HCT116 (cell line): ENCODE measurements at regions not wholly inside any gene's neighbourhood (a gene's known extent, or its start where the extent isn't known, plus 50 kb on each side); places are given as distances from the start of the nearest gene placed in this dataset.

Experiments
- ATAC-seq: fragments of 200-7000 bp; cut with Tn5 transposase; 2 replicates; pipeline ENCODE4 v1.9.1; 2020; ENCODE audit warnings: mild to moderate bottlenecking, moderate library complexity
- BruUV-seq: library from RNA; stranded (reverse); fragments of 400-500 nt; replicated peaks from 2 replicates; lab custom pipeline; 2021; lab: Mats Ljungman, UMichigan
- CTCF ChIA-PET: fragments of 300-600 bp; sonication (Branson Sonifier 250); formaldehyde crosslinking; loops from one replicate; lab custom pipeline; 2021; ENCODE audit warnings: antibody characterized with exemption; lab: Charles Lee
- POLR2A ChIA-PET: fragments of 300-600, 350-600 bp; sonication (Branson Sonifier 250); formaldehyde crosslinking; loops from one replicate; lab custom pipeline; 2021; ENCODE audit warnings: antibody characterized with exemption; lab: Charles Lee
- RAD21 ChIA-PET, 2 experiments: fragments of 300-600 bp; sonication (Branson Sonifier 250); formaldehyde crosslinking; loops; one replicate each; lab custom pipeline; 2023; ENCODE audit warnings: low total read pairs in 2 of 2; ENCODE audit not compliant: uncharacterized antibody in 2 of 2, unreplicated experiment in 2 of 2, low non-redundant PET in 1 of 2; lab: Charles Lee
- DNase-seq: peaks from one replicate; pipeline ENCODE4 v3.0.0-alpha.2; 2010; ENCODE audit warnings: low read depth, low spot score
- H2AFZ ChIP-seq: fragments of 200-600 bp; shearing (Covaris generic), sonication (generic); 2 replicates; pipeline ENCODE4 v1.6.1; 2017; ENCODE audit warnings: low read depth, mixed run types, mixed read lengths, antibody characterized with exemption, low read length; ENCODE audit not compliant: poor library complexity, severe bottlenecking
- H3K27ac ChIP-seq: 2 replicates; pipeline ENCODE4 v1.5.1; 2012; ENCODE audit warnings: low read depth, low read length
- H3K27me3 ChIP-seq: fragments of 200-600 bp; sonication (generic); 2 replicates; pipeline ENCODE4 v1.6.1; 2016; ENCODE audit warnings: mixed run types, low read length, mixed read lengths; ENCODE audit not compliant: insufficient read depth
- H3K36me3 ChIP-seq, 2 experiments: fragments of 200-500 bp in 1 of 2; fragments of 200-600 bp in 1 of 2; sonication (Bioruptor generic) in 1 of 2; sonication (generic) in 1 of 2; 2 replicates each; pipeline versions ENCODE4 v1.5.1 to v1.6.1; 2014 to 2016; ENCODE audit warnings: low read length in 2 of 2, inconsistent platforms in 1 of 2, mixed read lengths in 1 of 2, mixed run types in 1 of 2; ENCODE audit not compliant: insufficient read depth in 2 of 2, control insufficient read depth in 1 of 2
- H3K4me1 ChIP-seq, 2 experiments: fragments of 200-600 bp in 1 of 2; sonication (generic) in 1 of 2; 2 replicates each; pipeline versions ENCODE4 v1.5.1 to v1.6.1; 2012 to 2017; ENCODE audit warnings: low read length in 2 of 2, inconsistent platforms in 1 of 2, mild to moderate bottlenecking in 1 of 2, mixed read lengths in 1 of 2, mixed run types in 1 of 2, moderate library complexity in 1 of 2; ENCODE audit not compliant: insufficient read depth in 2 of 2, control insufficient read depth in 1 of 2
- H3K4me2 ChIP-seq: fragments of 200-600 bp; sonication (generic); 2 replicates; pipeline ENCODE4 v1.6.1; 2017; ENCODE audit warnings: mixed run types, low read length, mixed read lengths
- H3K4me3 ChIP-seq, 2 experiments: fragments of 200-600 bp in 1 of 2; sonication (generic) in 1 of 2; replicated peaks in 1 of 2; 2 replicates each; pipeline ENCODE4 v1.5.1; 2011 to 2016; ENCODE audit warnings: low read length in 2 of 2, control low read depth in 1 of 2, low read depth in 1 of 2, mild to moderate bottlenecking in 1 of 2, mixed read lengths in 1 of 2, mixed run types in 1 of 2
- H3K79me2 ChIP-seq: fragments of 200-600 bp; sonication (generic); 2 replicates; pipeline ENCODE4 v1.6.1; 2017; ENCODE audit warnings: mild to moderate bottlenecking, mixed run types, low read length, moderate library complexity, mixed read lengths; ENCODE audit not compliant: insufficient read depth
- H3K9ac ChIP-seq: fragments of 200-600 bp; sonication (generic); 2 replicates; pipeline ENCODE4 v1.6.1; 2016; ENCODE audit warnings: low read length, mixed read lengths
- H3K9me2 ChIP-seq: fragments of 200-600 bp; sonication (generic), shearing (Covaris generic); 2 replicates; pipeline ENCODE4 v1.6.1; 2017; ENCODE audit warnings: mixed run types, mild to moderate bottlenecking, moderate library complexity; ENCODE audit not compliant: insufficient read depth
- H3K9me3 ChIP-seq, 2 experiments: fragments of 200-500 bp in 1 of 2; fragments of 200-600 bp in 1 of 2; sonication (Bioruptor generic) in 1 of 2; sonication (generic) in 1 of 2; 2 replicates each; pipeline ENCODE4 v1.6.1; 2014 to 2017; ENCODE audit warnings: low read length in 2 of 2, mixed read lengths in 2 of 2, inconsistent platforms in 1 of 2, low read depth in 1 of 2, mild to moderate bottlenecking in 1 of 2, mixed run types in 1 of 2, moderate library complexity in 1 of 2; ENCODE audit not compliant: control insufficient read depth in 1 of 2, insufficient read depth in 1 of 2
- H4K20me1 ChIP-seq: fragments of 200-600 bp; sonication (generic), shearing (Covaris generic); 2 replicates; pipeline ENCODE4 v1.6.1; 2017; ENCODE audit warnings: mixed run types, mild to moderate bottlenecking, moderate library complexity; ENCODE audit not compliant: insufficient read depth
- CEBPB ChIP-seq: IDR thresholded peaks from 2 replicates; pipeline ENCODE4 v1.6.1; 2012; ENCODE audit warnings: low read depth
- EGR1 ChIP-seq: IDR thresholded peaks from 2 replicates; pipeline ENCODE4 v1.6.1; 2012; ENCODE audit warnings: low read depth
- ELF1 ChIP-seq: IDR thresholded peaks from 2 replicates; pipeline ENCODE4 v1.6.1; 2012; ENCODE audit warnings: low read depth, borderline replicate concordance
- EZH2 ChIP-seq: fragments of 200-600 bp; sonication (generic); IDR thresholded peaks from 2 replicates; pipeline ENCODE4 v1.6.1; 2017; ENCODE audit warnings: antibody characterized with exemption, mixed run types
- POLR2A ChIP-seq: IDR thresholded peaks from 2 replicates; pipeline ENCODE4 v1.7.0; 2011; ENCODE audit warnings: borderline replicate concordance; ENCODE audit not compliant: insufficient read depth, insufficient read length; ENCODE audit errors: extremely low read depth
- RAD21 ChIP-seq: IDR thresholded peaks from 2 replicates; pipeline ENCODE4 v1.6.1; 2012; ENCODE audit warnings: low read depth, mild to moderate bottlenecking
- SP1 ChIP-seq: IDR thresholded peaks from 2 replicates; pipeline ENCODE4 v1.6.1; 2012; ENCODE audit warnings: low read depth
- ZNF274 ChIP-seq: fragments of 200-500 bp; sonication (Bioruptor generic); IDR thresholded peaks from 2 replicates; pipeline ENCODE4 v1.6.1; 2014; ENCODE audit warnings: mild to moderate bottlenecking, low read depth, low read length, inconsistent platforms
- intact Hi-C: fragments of 100-400 bp; cut with micrococcal nuclease; formaldehyde crosslinking; loops from 2 replicates; pipeline ENCODE4 v1.10.0; 2022
- TF ChIP-seq, protein P1 (sequence below), 3 experiments: fragments of 200-600 bp in 1 of 3; sonication (generic) in 1 of 3; IDR thresholded peaks in 2 of 3; conservative IDR thresholded peaks in 1 of 3; 2 replicates each; pipeline ENCODE4 v1.5.1; 2012 to 2017; ENCODE audit warnings: low read depth in 2 of 3, low read length in 2 of 3, antibody characterized with exemption in 1 of 3, borderline replicate concordance in 1 of 3, control low read depth in 1 of 3, mild to moderate bottlenecking in 1 of 3, mixed read lengths in 1 of 3, mixed run types in 1 of 3, moderate library complexity in 1 of 3; ENCODE audit not compliant: insufficient read depth in 1 of 3
- TF ChIP-seq, protein P2 (sequence below): IDR thresholded peaks from 2 replicates; pipeline ENCODE4 v1.6.1; 2012
- TF ChIP-seq, protein P3 (sequence below): IDR thresholded peaks from 2 replicates; pipeline ENCODE4 v1.6.1; 2011; ENCODE audit warnings: mild to moderate bottlenecking, low read length, moderate library complexity; ENCODE audit not compliant: insufficient replicate concordance; ENCODE audit errors: extremely low read depth

DNA sequence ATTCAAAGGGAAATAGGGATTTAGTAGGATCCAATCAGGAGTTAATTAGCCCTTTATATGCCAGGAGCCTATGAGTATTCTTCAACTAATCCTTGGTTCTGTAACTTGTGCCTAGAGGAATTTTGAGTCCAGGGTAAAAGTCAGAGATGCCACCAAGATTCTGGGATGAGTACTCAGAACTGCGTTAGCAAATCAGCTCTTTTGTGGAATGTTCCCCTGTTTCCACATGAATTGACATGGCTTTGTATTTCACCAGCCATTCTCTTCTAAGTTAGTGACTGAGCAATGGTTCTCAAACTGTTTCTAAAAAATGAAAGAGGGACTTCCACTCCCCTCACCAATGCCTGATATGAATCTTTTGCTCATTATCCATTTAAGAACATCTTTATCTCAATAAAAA is 508.7 kb downstream of the SOX2 start:
- ChIA-PET POLR2A (no interaction called here), RAD21 (no interaction called here), CTCF (no interaction called here)
- Histone ChIP-seq H3K4me3 (no peak overlapping the region), H3K9ac (no peak overlapping the region), H3K27ac (no peak overlapping the region), H3K4me1 (no peaks in the 10 kb centered on the region), H3K9me3 (no peaks in the 10 kb centered on the region), H3K4me2 (no peak overlapping the region), H2AFZ (no peak overlapping the region), H4K20me1 (no peaks in the 10 kb centered on the region), H3K27me3 (no peaks in the 10 kb centered on the region), H3K79me2 (no peaks in the 10 kb centered on the region), H3K36me3 (no peaks in the 10 kb centered on the region), H3K9me2 (no peaks in the 10 kb centered on the region)
- intact Hi-C loops: no loop called here
- ATAC-seq (no peak), DNase-seq (no peak)
- no TSS peak for BruUV-seq
- TF ChIP-seq ZNF274 (no peak), ELF1 (no peak)

DNA sequence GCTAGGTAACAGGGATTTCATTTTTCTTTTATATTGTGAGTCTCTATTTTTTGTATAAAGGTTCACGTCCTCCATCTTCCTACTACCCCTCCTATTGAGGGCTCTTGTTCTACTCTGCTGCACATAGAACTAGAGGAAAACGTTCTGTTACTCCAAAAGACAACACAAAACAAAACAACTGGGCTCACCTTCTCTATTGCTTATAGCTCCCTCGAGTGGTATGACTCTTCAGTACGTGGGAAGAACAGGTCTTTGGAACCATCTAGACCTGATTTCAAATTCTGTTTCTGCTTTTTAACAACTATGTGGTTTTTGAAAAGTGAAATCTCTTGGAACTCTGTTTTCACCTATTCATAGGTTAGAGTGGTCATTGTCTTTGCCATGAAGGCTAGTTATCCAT is 515.3 kb downstream of the SOX2 start:
- H3K4me3 ChIP-seq: no peak overlapping the region
- no peak overlapping the region for H3K27ac ChIP-seq
- ChIA-PET POLR2A (no interaction called here), CTCF (interaction anchor here (1.3 kb wide), 2 partner anchors 12 to 520 kb away, joined by 3 to 4 read pairs; no protein-coding TSS in a partner anchor), RAD21 (interaction anchor here in 1 of 2 experiments (1.0 kb wide), 1 partner anchor 278 kb away, joined by 3 read pairs; no protein-coding TSS in a partner anchor)
- BruUV-seq: no TSS peak
- intact Hi-C loops: no loop called here
- H3K9me3 ChIP-seq: no peaks in the 10 kb centered on the region
- H3K9me2 ChIP-seq: no peaks in the 10 kb centered on the region
- no peak overlapping the region for H2AFZ ChIP-seq
- H4K20me1 ChIP-seq: no peaks in the 10 kb centered on the region
- TF ChIP-seq, protein P1, sequence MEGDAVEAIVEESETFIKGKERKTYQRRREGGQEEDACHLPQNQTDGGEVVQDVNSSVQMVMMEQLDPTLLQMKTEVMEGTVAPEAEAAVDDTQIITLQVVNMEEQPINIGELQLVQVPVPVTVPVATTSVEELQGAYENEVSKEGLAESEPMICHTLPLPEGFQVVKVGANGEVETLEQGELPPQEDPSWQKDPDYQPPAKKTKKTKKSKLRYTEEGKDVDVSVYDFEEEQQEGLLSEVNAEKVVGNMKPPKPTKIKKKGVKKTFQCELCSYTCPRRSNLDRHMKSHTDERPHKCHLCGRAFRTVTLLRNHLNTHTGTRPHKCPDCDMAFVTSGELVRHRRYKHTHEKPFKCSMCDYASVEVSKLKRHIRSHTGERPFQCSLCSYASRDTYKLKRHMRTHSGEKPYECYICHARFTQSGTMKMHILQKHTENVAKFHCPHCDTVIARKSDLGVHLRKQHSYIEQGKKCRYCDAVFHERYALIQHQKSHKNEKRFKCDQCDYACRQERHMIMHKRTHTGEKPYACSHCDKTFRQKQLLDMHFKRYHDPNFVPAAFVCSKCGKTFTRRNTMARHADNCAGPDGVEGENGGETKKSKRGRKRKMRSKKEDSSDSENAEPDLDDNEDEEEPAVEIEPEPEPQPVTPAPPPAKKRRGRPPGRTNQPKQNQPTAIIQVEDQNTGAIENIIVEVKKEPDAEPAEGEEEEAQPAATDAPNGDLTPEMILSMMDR (IDR thresholded peaks at IDR 0.05 in 2 of 3, conservative IDR thresholded peaks at IDR 0.05 in 1 of 3; ENCODE audit: borderline replicate concordance in 1 of 3, insufficient read depth in 1 of 3, low read depth in 2 of 3, low read length in 2 of 3): peak; percentile 26 to 41 (median 29); a peak in 4 of 6 replicates
- TF ChIP-seq RAD21 (peak; percentile 66), SP1 (no peak), CEBPB (no peak), POLR2A (no peak), EGR1 (no peak), EZH2 (no peak)
- TF ChIP-seq, protein P2, sequence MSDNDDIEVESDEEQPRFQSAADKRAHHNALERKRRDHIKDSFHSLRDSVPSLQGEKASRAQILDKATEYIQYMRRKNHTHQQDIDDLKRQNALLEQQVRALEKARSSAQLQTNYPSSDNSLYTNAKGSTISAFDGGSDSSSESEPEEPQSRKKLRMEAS: no peak
- TF ChIP-seq, protein P3, sequence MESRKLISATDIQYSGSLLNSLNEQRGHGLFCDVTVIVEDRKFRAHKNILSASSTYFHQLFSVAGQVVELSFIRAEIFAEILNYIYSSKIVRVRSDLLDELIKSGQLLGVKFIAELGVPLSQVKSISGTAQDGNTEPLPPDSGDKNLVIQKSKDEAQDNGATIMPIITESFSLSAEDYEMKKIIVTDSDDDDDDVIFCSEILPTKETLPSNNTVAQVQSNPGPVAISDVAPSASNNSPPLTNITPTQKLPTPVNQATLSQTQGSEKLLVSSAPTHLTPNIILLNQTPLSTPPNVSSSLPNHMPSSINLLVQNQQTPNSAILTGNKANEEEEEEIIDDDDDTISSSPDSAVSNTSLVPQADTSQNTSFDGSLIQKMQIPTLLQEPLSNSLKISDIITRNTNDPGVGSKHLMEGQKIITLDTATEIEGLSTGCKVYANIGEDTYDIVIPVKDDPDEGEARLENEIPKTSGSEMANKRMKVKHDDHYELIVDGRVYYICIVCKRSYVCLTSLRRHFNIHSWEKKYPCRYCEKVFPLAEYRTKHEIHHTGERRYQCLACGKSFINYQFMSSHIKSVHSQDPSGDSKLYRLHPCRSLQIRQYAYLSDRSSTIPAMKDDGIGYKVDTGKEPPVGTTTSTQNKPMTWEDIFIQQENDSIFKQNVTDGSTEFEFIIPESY: no peak
- no peaks in the 10 kb centered on the region for H3K36me3 ChIP-seq
- H3K4me2 ChIP-seq: no peak overlapping the region
- no peak overlapping the region for H3K9ac ChIP-seq
- no peaks in the 10 kb centered on the region for H3K4me1 ChIP-seq
- no peaks in the 10 kb centered on the region for H3K27me3 ChIP-seq
- DNase-seq (no peak), ATAC-seq (peak; percentile 59)
- H3K79me2 ChIP-seq: no peaks in the 10 kb centered on the region
